SIG-M5 (cell line): ENCODE measurements at regions not wholly inside any gene's neighbourhood (a gene's known extent, or its start where the extent isn't known, plus 50 kb on each side); places are given as distances from the start of the nearest gene placed in this dataset.

Source experiments
- DNase-seq: peaks from one replicate; lab custom pipeline; 2025; lab: John Stamatoyannopoulos, UW

DNA sequence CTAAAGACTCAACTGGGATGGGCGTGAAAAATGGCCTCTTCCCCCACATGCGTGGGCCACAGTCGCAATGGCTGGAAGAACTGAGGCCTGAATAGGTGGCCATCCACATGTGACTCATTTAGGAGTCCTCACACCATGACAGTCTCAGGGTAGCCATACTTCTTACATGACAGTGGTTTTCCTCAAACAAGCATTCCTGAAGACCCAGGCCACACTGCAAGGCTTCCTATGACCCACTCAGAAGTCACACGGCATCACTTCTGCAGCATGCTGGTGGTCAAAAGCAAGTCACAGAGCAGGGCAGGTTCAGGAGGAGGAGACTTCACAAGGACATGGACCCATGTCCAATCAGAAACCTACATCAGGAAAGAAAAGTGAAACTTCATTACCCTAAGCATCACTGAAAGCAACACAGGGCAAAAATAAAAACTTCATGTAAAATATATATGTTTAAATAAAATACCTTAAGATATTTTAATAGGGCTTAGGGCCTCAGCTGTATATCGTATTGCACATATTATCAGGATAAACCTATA lies 257.1 kb downstream of the OPA1 start:
- no peak for DNase-seq

GRCh38 chr3:193851428-193851847 lies 258.4 kb downstream of the OPA1 start:
- DNase-seq = no peak

DNA sequence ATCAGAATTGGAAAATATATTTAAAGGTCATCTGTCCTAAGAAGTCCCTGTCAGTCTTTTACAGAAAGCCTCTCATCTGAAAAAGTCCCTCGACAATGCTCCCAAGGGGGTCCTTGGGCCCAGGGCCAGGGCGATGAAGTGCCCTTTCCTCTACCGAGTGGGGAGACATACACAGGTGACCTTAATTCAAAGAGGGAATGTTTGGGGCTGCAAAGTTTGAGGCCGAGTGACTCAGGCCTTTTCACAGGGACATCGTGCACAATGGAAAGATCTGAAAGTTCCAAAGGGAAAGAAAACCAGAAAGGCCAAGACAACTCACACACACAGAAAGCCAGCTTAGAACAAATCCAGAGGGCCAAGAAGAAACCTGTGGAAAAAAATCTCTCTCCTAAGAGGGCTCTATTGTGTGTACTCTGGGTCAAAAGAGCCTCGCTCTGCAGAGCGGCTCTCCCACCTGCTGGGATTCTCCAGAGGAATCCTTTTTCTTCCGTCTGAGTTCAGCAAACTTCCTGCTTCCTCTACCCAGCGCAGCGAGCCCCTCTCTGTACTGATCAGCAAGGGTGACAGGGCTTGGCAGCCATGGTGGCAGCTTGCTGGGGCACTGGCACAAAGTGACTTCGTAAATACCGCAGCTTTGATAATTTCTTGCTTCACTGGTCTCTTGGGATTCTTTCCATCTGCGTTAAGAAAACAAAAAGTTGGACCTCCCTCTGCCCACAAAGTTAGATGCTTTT lies 259.1 kb downstream of the OPA1 start:
- DNase-seq = no peak

GRCh38 chr3:193852901-193853300 lies 259.9 kb downstream of the OPA1 start:
- no peak for DNase-seq

DNA sequence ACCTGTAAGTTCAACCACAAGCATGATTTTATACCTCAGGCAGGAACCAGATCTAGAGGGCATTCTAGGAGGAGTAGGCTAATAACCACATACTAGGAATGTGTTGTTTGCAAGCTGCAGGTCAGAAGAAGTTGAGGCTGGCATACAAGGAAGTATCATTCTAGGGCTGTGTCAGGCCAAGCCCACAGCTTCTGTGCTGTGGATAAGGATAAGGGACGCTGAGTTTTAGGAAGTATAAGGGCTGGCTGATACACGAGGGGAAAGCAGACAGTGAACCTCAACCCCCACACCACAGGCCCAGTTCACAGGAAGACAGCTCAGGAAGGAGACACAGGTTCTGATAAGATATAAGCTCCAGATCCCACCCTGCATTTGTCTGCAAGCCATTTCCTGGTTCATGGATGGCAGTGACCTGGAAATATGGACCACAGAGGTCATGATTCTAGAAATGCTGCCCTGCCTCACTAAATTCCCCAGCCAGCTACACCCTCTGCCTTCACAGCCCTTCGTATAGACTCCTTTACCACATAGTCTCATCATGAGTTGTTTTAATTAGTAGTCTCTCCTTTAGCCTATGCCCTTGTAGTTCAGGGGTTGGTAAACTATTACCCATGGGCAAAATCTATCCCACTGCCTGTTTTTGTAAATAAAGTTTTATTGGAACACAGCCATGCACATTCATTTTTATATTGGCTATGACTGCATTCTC lies 260.7 kb downstream of the OPA1 start:
- DNase-seq = no peak

- DNase-seq = no peak
Measured at GRCh38 chr3:193857996-193858395, 265.0 kb downstream of the OPA1 start.

DNA sequence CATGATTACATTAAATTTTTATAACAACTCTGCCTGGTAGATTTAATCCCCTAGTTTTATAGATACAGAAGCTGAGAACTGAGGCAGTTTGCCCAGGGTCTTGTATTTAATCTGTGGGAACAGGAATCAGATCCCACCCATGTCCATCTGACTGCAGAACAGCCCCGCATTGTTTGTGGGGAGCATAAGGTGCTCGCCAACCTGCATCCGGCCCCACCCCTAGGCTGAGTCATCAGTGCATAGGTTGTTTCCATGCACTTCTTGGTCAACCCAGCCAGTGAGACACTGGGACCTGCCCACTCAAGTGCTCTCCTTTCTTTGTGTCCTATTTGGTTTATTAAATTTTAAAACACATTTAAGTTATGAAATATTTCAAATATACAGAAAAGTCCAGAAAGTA lies 266.2 kb downstream of the OPA1 start:
- no peak for DNase-seq

- DNase-seq = no peak
Measured at GRCh38 chr3:193861012-193861411, 268.0 kb downstream of the OPA1 start.

- no peak for DNase-seq
Measured at GRCh38 chr3:193862843-193863242, 269.8 kb downstream of the OPA1 start.

- DNase-seq = no peak
Measured at GRCh38 chr3:193863657-193864357, 270.8 kb downstream of the OPA1 start.

DNA sequence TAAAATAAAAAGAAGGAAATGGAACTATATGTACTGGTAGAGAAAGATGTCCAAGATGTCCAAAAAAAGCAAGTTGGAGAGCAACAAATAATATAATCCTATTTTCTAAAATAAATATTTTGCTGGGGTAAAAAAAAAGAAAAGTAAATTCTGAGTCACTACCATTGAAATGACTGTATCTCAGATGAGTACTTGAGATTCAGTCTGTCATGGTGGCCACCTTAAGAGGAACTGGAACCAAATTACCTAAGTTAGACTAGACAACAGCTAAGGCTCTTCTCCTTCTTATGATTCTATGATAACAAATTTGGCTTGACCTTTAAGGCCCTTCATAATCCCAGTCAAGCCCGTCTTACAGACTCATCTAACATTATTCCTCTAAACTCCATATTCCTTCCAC lies 270.6 kb upstream of the HES1 start:
- no peak for DNase-seq

DNA sequence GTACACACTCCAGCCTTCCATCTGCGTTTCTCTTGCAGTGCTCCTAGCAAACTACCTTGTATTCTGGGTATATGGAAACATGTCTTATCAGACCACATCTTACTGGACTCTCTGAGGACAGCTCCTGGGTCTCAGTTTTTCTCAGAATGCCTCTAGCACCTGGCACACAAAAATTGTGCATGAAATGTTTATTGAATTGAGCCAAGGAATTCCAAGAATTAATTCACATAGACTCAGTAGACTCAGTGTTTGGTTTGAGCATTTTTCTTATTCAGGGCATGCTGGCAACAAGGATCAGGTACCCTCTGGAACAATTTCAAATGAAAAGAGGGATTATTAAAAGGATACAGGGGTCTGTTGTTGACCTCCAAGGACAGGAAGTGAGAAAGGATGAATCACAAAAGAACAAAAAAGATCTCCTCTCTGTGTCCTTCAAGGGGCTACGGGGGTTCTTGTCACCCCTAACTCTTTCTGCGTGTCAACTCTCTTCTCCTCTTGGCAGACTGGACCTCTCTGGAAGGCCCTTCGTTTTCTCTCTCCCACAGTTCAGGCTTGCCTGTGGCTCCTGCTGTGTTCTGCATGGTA lies 270.0 kb upstream of the HES1 start:
- no peak for DNase-seq

- DNase-seq = no peak
Measured at GRCh38 chr3:193868590-193868989, 267.4 kb upstream of the HES1 start.

DNA sequence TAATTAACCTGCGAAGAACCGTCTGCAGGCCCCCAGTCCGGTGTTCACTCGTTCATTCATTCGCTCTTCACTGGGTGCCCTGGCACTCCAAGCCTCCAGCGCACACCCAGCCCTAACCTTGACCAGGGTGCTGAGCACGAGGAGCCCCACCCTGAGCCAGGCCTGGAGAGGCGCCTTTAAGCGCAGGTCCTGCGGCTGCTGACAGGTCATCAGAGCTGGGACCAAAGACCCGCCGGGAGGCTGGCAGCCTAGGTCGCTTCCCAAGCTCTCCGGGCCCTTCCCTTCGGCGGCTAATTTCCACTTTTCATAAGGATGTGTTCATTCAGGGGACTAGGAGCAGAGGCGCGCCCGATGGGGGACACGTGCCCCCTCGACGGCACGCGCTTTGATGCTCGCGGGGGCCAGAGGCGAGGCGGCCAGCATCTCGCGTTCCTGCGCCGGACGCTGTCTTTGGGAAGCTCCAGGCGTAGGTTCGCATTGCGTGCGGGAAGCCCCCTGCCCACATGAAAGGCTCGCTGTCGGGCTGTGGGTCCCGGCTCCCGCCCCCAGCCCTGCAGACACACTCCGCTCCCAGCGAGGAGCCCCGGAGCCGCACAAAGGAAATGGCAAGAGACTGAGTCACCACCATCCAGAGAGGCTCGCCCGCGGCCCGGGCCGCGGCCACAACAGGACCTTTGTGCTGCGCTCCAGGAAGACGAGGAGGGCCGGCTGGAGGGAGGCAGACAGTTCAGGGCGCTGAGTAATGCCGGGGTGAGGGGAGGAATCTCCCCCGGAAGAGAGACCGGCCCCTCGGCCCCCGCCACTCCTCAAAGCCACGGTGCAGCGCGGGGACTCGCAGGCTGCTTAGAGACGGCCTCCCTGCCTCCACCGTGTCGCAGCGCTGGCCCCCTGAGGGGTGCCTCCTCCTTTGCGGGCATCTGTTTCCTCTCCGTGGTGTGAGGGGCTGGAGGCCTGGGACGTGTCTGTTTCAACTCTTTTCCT lies 266.4 kb upstream of the HES1 start:
- no peak for DNase-seq

- no peak for DNase-seq
Measured at GRCh38 chr3:193870376-193871219, 265.4 kb upstream of the HES1 start.

DNA sequence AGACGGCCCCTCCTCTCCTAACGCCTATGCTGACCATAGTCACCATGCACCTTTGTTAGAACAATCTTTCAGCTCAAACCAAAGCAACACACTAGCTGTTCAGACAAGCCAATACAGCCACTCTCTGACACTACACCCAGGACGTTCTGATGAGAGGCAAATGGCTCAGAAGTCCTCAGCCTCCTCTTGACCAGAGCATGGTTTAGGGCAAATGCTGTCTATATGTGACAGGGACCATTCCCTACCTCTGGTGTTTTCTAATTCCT lies 264.8 kb upstream of the HES1 start:
- DNase-seq = no peak

GRCh38 chr3:193872265-193872753 lies 263.6 kb upstream of the HES1 start:
- DNase-seq = no peak

DNA sequence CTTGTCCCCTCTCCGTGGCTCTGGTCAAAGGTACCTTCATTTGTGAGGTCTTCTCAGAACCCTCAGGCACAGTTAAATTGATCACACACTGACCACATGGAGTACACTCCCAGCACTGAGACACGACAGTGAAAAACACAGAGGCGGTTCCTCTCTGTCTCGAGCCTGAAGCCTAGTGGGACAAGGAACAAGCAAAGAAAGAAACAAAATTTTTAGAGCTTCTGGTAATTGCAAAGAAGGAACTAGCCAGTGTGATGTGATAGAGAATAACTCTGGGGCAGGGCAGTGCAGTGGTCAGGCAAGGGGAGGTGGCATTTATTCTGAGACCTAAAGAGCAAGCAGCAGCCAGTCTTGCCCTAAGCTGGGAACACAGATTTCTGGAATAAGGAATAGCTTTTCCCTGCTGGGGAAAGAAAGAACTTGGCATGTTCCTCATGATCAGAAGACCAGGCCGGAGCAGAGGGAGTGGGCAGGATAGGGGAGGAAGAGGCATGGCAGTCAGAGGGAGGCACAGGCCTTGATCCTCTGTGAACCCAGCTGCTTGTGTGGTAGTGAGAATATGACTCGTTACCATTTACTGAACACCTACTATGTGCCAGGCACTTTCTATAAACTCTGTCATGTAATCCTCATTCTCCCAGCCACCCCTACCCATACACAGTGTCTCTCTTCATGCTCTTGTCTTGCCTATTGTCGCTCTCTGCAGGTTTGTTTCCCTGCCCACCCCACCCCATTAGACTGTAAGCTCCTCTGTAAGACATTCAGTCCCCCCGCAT lies 262.3 kb upstream of the HES1 start:
- no peak for DNase-seq

DNA sequence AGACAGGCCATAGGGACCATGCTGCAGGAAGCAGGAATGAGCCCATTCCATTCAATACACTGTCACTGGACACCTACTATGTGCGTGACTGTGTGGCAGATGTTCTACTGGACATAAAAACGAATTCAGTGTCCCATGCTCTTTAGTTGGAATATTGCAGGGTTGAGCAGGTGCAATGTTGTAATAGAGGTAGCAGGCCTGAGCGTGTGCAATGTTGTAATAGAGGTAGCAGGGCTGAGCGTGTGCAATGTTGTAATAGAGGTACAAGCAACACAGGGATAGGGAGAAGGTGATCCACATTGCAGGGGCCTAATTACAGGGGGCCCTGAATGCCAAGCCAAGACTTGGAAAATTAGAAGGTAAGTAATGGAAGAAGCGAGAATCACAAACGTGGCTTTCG lies 261.4 kb upstream of the HES1 start:
- no peak for DNase-seq
